Smooth muscle cell (in vitro differentiated cells): ENCODE measurements at regions not wholly inside any gene's neighbourhood (a gene's known extent, or its start where the extent isn't known, plus 50 kb on each side); places are given as distances from the start of the nearest gene placed in this dataset.

Experiments
- DNase-seq: peaks from one replicate; lab custom pipeline; 2025; ENCODE audit not compliant: unreplicated experiment; lab: John Stamatoyannopoulos, UW
- H2AFZ ChIP-seq: fragments of 200-600 bp; sonication (generic); 2 replicates; pipeline ENCODE4 v1.6.0; 2016; ENCODE audit warnings: antibody characterized with exemption, low read depth, mild to moderate bottlenecking
- H3F3A ChIP-seq: fragments of 200-600 bp; sonication (generic); 2 replicates; pipeline ENCODE4 v1.6.0; 2017; ENCODE audit warnings: antibody characterized with exemption, low read depth
- H3K27ac ChIP-seq: fragments of 200-600 bp; sonication (generic); 2 replicates; pipeline ENCODE4 v1.5.1; 2016; ENCODE audit warnings: low read depth, mild to moderate bottlenecking
- H3K27me3 ChIP-seq: fragments of 200-600 bp; sonication (generic); 2 replicates; pipeline ENCODE4 v1.6.1; 2016; ENCODE audit warnings: low read depth, mild to moderate bottlenecking
- H3K36me3 ChIP-seq: fragments of 200-600 bp; sonication (generic); 2 replicates; pipeline ENCODE4 v1.5.1; 2016; ENCODE audit warnings: low read depth
- H3K4me1 ChIP-seq: fragments of 200-600 bp; sonication (generic); 2 replicates; pipeline ENCODE4 v1.5.1; 2016; ENCODE audit warnings: low read depth
- H3K4me2 ChIP-seq: fragments of 200-600 bp; sonication (generic); 2 replicates; pipeline ENCODE4 v1.6.0; 2016; ENCODE audit warnings: mild to moderate bottlenecking
- H3K4me3 ChIP-seq: fragments of 200-600 bp; sonication (generic); 2 replicates; pipeline ENCODE4 v1.5.1; 2016; ENCODE audit warnings: mild to moderate bottlenecking
- H3K79me2 ChIP-seq: fragments of 200-600 bp; sonication (generic); 2 replicates; pipeline ENCODE4 v1.6.0; 2016; ENCODE audit warnings: low read depth, mild to moderate bottlenecking
- H3K9ac ChIP-seq: fragments of 200-600 bp; sonication (generic); 2 replicates; pipeline ENCODE4 v1.6.0; 2016; ENCODE audit warnings: low read depth
- H3K9me3 ChIP-seq: fragments of 200-600 bp; sonication (generic); replicated peaks from 2 replicates; pipeline ENCODE4 v1.5.1; 2016; ENCODE audit warnings: low read depth
- H4K20me1 ChIP-seq: fragments of 200-600 bp; sonication (generic); 2 replicates; pipeline ENCODE4 v1.6.0; 2016; ENCODE audit warnings: low read depth
- whole genome bisulfite sequencing: methylation state at CpG from one replicate; pipeline ENCODE4 v1.1.7; 2016; ENCODE audit warnings: low lambda C conversion rate; 5-methylcytosine and 5-hydroxymethylcytosine counted together
- TF ChIP-seq, protein P1 (sequence below): fragments of 200-600 bp; sonication (generic); IDR thresholded peaks from 2 replicates; pipeline ENCODE4 v1.5.1; 2017; ENCODE audit warnings: borderline replicate concordance, mild to moderate bottlenecking, antibody characterized with exemption; ENCODE audit not compliant: insufficient read depth, poor library complexity, severe bottlenecking

DNA sequence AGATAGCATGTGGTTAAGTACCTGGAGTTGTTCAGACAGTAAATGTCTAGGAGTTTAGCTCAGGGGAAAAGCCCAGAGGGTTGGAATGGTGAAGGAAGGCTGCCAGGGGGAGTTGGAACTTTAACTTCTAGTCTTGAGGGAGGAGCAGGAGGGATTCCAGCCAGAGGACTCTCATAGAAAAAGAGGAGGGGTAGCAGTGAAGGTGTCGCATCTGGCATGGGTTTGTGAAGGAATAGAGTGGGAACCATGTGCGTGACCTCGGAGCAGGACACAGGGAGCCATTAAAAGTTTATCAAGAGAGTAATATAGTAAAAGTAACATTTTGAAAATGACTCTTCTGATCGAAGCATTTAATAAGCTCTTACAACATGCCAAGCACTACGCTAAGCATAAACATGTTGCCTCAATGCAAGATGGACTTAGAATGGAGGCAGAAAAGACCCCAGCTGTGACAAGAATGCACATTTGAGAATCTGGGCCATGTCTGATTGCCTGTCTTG, 632.4 kb upstream of the CAMK1G start:
- Histone ChIP-seq H3K4me2 (no peak overlapping the region), H2AFZ (no peak overlapping the region), H3K9me3 (no peaks in the 10 kb centered on the region), H3K9ac (no peak overlapping the region), H3K27me3 (no peaks in the 10 kb centered on the region), H3K4me3 (no peak overlapping the region), H3K4me1 (no peaks in the 10 kb centered on the region), H3K79me2 (no peaks in the 10 kb centered on the region), H3F3A (no peaks in the 10 kb centered on the region), H3K36me3 (no peaks in the 10 kb centered on the region), H3K27ac (no peak overlapping the region), H4K20me1 (no peaks in the 10 kb centered on the region)
- no peak for DNase-seq
- TF ChIP-seq, protein P1, sequence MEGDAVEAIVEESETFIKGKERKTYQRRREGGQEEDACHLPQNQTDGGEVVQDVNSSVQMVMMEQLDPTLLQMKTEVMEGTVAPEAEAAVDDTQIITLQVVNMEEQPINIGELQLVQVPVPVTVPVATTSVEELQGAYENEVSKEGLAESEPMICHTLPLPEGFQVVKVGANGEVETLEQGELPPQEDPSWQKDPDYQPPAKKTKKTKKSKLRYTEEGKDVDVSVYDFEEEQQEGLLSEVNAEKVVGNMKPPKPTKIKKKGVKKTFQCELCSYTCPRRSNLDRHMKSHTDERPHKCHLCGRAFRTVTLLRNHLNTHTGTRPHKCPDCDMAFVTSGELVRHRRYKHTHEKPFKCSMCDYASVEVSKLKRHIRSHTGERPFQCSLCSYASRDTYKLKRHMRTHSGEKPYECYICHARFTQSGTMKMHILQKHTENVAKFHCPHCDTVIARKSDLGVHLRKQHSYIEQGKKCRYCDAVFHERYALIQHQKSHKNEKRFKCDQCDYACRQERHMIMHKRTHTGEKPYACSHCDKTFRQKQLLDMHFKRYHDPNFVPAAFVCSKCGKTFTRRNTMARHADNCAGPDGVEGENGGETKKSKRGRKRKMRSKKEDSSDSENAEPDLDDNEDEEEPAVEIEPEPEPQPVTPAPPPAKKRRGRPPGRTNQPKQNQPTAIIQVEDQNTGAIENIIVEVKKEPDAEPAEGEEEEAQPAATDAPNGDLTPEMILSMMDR: no peak
- WGBS: 90% methylated on average over 5 of the region's 5 CpGs

DNA sequence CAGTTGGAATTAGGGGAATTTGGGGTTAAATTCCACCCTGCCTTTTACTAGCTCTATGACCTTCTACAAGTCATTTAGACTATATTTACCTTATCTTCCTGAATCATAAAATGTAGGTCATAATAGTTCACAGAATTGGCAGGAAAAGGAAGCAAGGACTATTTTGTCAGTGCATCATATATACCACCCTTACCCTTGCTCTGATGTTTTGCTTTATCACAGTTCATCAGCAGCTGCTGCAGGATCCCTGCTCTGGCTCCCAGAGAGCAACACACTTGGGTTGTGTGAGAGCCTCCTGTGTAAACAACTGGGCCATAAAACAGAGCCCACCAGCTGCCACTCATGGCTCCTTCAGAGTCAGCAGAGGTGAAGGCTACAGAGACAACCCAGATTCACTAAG, 631.6 kb upstream of the CAMK1G start:
- H3F3A ChIP-seq: no peaks in the 10 kb centered on the region
- H3K27me3 ChIP-seq: no peaks in the 10 kb centered on the region
- no peaks in the 10 kb centered on the region for H3K4me1 ChIP-seq
- H3K36me3 ChIP-seq: no peaks in the 10 kb centered on the region
- H3K27ac ChIP-seq: no peak overlapping the region
- DNase-seq: no peak
- H3K4me2 ChIP-seq: no peak overlapping the region
- H3K9ac ChIP-seq: no peak overlapping the region
- H2AFZ ChIP-seq: no peak overlapping the region
- no peaks in the 10 kb centered on the region for H3K79me2 ChIP-seq
- TF ChIP-seq, protein P1: no peak
- H3K9me3 ChIP-seq: no peaks in the 10 kb centered on the region
- H3K4me3 ChIP-seq: no peak overlapping the region
- no peaks in the 10 kb centered on the region for H4K20me1 ChIP-seq

DNA sequence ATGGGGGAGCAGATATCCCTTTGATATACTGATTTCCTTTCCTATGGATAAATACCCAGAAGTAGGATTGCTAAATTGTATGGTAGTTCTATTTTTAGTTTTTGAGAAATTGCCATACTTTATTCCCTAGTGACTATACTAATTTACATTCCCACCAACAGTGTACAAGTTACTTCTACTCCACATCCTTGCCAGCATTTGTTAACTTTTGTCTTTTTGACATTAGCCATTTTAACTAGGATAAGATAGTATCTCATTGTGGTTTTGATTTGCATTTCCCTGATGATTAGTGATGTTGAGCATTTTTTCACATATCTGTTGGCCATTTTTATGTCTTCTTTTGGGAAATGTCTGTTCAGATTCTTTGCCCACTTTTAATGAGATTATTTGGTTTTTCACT, 620.6 kb upstream of the CAMK1G start:
- no peak overlapping the region for H3K9ac ChIP-seq
- H3K36me3 ChIP-seq: no peaks in the 10 kb centered on the region
- H3K79me2 ChIP-seq: no peaks in the 10 kb centered on the region
- H2AFZ ChIP-seq: no peak overlapping the region
- no peak overlapping the region for H3K4me2 ChIP-seq
- peaks cover 8% of the 10 kb centered on the region for H3K9me3 ChIP-seq
- H3K4me3 ChIP-seq: no peak overlapping the region
- H3K27me3 ChIP-seq: peaks cover 2% of the 10 kb centered on the region
- no peaks in the 10 kb centered on the region for H3K4me1 ChIP-seq
- H3F3A ChIP-seq: no peaks in the 10 kb centered on the region
- TF ChIP-seq, protein P1: no peak
- H4K20me1 ChIP-seq: no peaks in the 10 kb centered on the region
- no peak overlapping the region for H3K27ac ChIP-seq
- DNase-seq: no peak

- no peak overlapping the region for H3K27ac ChIP-seq
- no peaks in the 10 kb centered on the region for H4K20me1 ChIP-seq
- no peaks in the 10 kb centered on the region for H3F3A ChIP-seq
- H3K9ac ChIP-seq: no peak overlapping the region
- no peak overlapping the region for H3K4me2 ChIP-seq
- H3K4me3 ChIP-seq: no peak overlapping the region
- no peaks in the 10 kb centered on the region for H3K9me3 ChIP-seq
- H3K79me2 ChIP-seq: no peaks in the 10 kb centered on the region
- peak overlapping the region; percentile 5 for H2AFZ ChIP-seq
- H3K27me3 ChIP-seq: peaks cover 14% of the 10 kb centered on the region
- DNase-seq: no peak
- no peaks in the 10 kb centered on the region for H3K36me3 ChIP-seq
- TF ChIP-seq, protein P1: no peak
- no peaks in the 10 kb centered on the region for H3K4me1 ChIP-seq
Measured at GRCh38 chr1:208965351-208965750, 618.2 kb upstream of the CAMK1G start.
